ENCODE measurements at regions not wholly inside any gene's neighbourhood (a gene's known extent, or its start where the extent isn't known, plus 50 kb on each side); places are given as distances from the start of the nearest gene placed in this dataset.

GRCh38 chr5:164741376-164741775 is 1236.0 kb downstream of the MAT2B start:
- no peak overlapping the region for H3K4me3 Mint-ChIP-seq
- WGBS, 2 experiments (ENCODE audit: insufficient coverage in 1 of 2, insufficient read length in 1 of 2) = 94 to 100% methylated on average over 2 of the region's 3 CpGs
- TF ChIP-seq CTCF (conservative IDR thresholded peaks at IDR 0.05) = no peak
- H3K4me1 Mint-ChIP-seq = peaks cover 3% of the 10 kb centered on the region
- no peaks in the 10 kb centered on the region for H3K4me1 ChIP-seq (ENCODE audit: control insufficient read depth, insufficient read depth, low read length)
- H3K9ac ChIP-seq (ENCODE audit: extremely low read depth, low read length, poor library complexity, severe bottlenecking) = no peak overlapping the region
- no peaks in the 10 kb centered on the region for H3K36me3 Mint-ChIP-seq (ENCODE audit: low read depth)
- no peaks in the 10 kb centered on the region for H3K9me3 ChIP-seq (ENCODE audit: control insufficient read depth, low read length)
- no peaks in the 10 kb centered on the region for H3K27me3 Mint-ChIP-seq (ENCODE audit: insufficient read depth)
- H3K9me3 Mint-ChIP-seq = no peaks in the 10 kb centered on the region
- no peaks in the 10 kb centered on the region for H3K36me3 ChIP-seq (ENCODE audit: control insufficient read depth, insufficient read depth, low read length)
- H3K27ac Mint-ChIP-seq = no peak overlapping the region
- no peak overlapping the region for H3K27ac ChIP-seq (ENCODE audit: low read depth, low read length)
- DNase-seq = no peak
- no peak overlapping the region for H3K4me3 ChIP-seq (ENCODE audit: low read length)
- H3K27me3 ChIP-seq (ENCODE audit: control insufficient read depth, insufficient read depth, low read length, poor library complexity, severe bottlenecking) = no peaks in the 10 kb centered on the region

GRCh38 chr5:164742025-164742424 is 1236.6 kb downstream of the MAT2B start:
- H3K4me3 ChIP-seq (ENCODE audit: low read length) = no peak overlapping the region
- WGBS, 2 experiments (ENCODE audit: insufficient coverage in 1 of 2, insufficient read length in 1 of 2) = 90 to 92% methylated on average over 3 of the region's 5 CpGs
- H3K9me3 ChIP-seq (ENCODE audit: control insufficient read depth, low read length) = no peaks in the 10 kb centered on the region
- no peak for TF ChIP-seq CTCF (conservative IDR thresholded peaks at IDR 0.05)
- H3K36me3 Mint-ChIP-seq (ENCODE audit: low read depth) = no peaks in the 10 kb centered on the region
- H3K4me3 Mint-ChIP-seq = no peak overlapping the region
- H3K9ac ChIP-seq (ENCODE audit: extremely low read depth, low read length, poor library complexity, severe bottlenecking) = no peak overlapping the region
- H3K27me3 ChIP-seq (ENCODE audit: control insufficient read depth, insufficient read depth, low read length, poor library complexity, severe bottlenecking) = no peaks in the 10 kb centered on the region
- DNase-seq = no peak
- H3K4me1 ChIP-seq (ENCODE audit: control insufficient read depth, insufficient read depth, low read length) = no peaks in the 10 kb centered on the region
- no peaks in the 10 kb centered on the region for H3K27me3 Mint-ChIP-seq (ENCODE audit: insufficient read depth)
- H3K9me3 Mint-ChIP-seq = no peaks in the 10 kb centered on the region
- H3K4me1 Mint-ChIP-seq = peaks cover 3% of the 10 kb centered on the region
- H3K27ac Mint-ChIP-seq = no peak overlapping the region
- no peak overlapping the region for H3K27ac ChIP-seq (ENCODE audit: low read depth, low read length)
- no peaks in the 10 kb centered on the region for H3K36me3 ChIP-seq (ENCODE audit: control insufficient read depth, insufficient read depth, low read length)

GRCh38 chr5:164746723-164747122 is 1241.3 kb downstream of the MAT2B start:
- Mint-ChIP-seq H3K27ac (no peak overlapping the region), H3K4me1 (peaks cover 8% of the 10 kb centered on the region), H3K36me3 (ENCODE audit: low read depth) (no peaks in the 10 kb centered on the region), H3K27me3 (ENCODE audit: insufficient read depth) (no peaks in the 10 kb centered on the region), H3K4me3 (no peak overlapping the region), H3K9me3 (no peaks in the 10 kb centered on the region)
- Histone ChIP-seq H3K27ac (ENCODE audit: low read depth, low read length) (no peak overlapping the region), H3K4me1 (ENCODE audit: control insufficient read depth, insufficient read depth, low read length) (no peaks in the 10 kb centered on the region), H3K36me3 (ENCODE audit: control insufficient read depth, insufficient read depth, low read length) (no peaks in the 10 kb centered on the region), H3K9me3 (ENCODE audit: control insufficient read depth, low read length) (no peaks in the 10 kb centered on the region), H3K9ac (ENCODE audit: extremely low read depth, low read length, poor library complexity, severe bottlenecking) (no peak overlapping the region), H3K4me3 (ENCODE audit: low read length) (no peak overlapping the region), H3K27me3 (ENCODE audit: control insufficient read depth, insufficient read depth, low read length, poor library complexity, severe bottlenecking) (no peaks in the 10 kb centered on the region)
- no peak for DNase-seq
- no peak for TF ChIP-seq CTCF (conservative IDR thresholded peaks at IDR 0.05)

All from endodermal cell (in vitro differentiated cells).